GM23248 (cell line): ENCODE measurements at regions not wholly inside any gene's neighbourhood (a gene's known extent, or its start where the extent isn't known, plus 50 kb on each side); places are given as distances from the start of the nearest gene placed in this dataset.

Experiments used
- EZH2 ChIP-seq: fragments of 200-600 bp; sonication (generic); IDR thresholded peaks from 2 replicates; pipeline ENCODE4 v1.6.1; 2018; ENCODE audit warnings: antibody characterized with exemption, mild to moderate bottlenecking; ENCODE audit not compliant: insufficient read depth, poor library complexity, severe bottlenecking
- EZH2phosphoT487 ChIP-seq: fragments of 200-600 bp; sonication (generic); IDR thresholded peaks from 2 replicates; pipeline ENCODE4 v1.6.1; 2018; ENCODE audit warnings: antibody characterized with exemption, moderate library complexity, mild to moderate bottlenecking, low read depth; ENCODE audit not compliant: insufficient read depth

DNA sequence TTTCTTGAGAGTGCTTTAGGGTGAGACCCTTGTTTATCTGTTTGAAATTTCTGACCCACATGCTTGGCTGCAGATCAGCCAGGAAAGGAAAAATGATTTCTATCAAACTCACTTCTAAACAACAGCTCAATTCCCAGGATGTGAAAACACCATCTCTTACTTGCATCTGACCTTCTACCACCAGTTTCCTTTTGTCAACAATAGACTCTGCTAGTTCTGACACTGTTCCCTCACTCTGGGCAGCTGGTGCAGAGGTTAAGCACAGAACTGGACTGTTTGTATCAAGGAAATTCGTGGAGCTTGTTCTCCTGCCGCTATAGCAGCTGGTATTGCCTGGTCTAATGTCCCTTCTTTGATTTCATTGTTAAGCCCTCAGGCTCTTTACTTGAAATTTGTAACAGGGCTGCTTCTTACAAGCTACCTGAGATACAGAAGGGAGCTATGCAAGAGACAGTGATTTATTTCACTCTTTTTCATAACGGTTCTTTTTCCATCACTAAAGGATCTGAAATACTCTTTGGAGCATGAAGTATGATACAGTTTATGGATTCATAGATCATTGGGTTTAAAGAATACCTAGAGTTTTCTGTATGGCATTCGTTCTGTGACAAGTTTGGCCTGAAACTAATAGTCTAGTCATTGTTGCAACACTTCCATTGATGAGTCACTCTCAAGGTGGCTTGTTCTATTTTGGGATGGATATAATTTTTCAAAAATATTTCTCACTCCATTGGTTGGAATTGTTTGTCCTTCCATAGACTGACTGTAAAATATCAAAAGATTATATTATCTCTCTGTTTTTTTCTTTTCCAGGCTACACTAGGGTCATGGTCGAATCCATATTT lies 178.2 kb upstream of the ZC3H12C start:
- TF ChIP-seq EZH2 (no peak), EZH2phosphoT487 (no peak)
